Dermis microvascular lymphatic vessel endothelial cell (primary cell): ENCODE measurements at regions not wholly inside any gene's neighbourhood (a gene's known extent, or its start where the extent isn't known, plus 50 kb on each side); places are given as distances from the start of the nearest gene placed in this dataset.
A peak's percentile ranks its signal among the peaks of the same experiment; 100 is the strongest.
"Not testable (repeated sequence)": the region's sequence is repeated elsewhere in the genome, so short reads cannot be mapped to it uniquely, and the experiment has no call there.

Experiments used
- DNase-seq, 2 donors: peaks; one replicate each; pipeline versions ENCODE4 v3.0.0 to v3.0.0-alpha.2; 2010; ENCODE audit warnings: low read depth in 2 of 2

DNA sequence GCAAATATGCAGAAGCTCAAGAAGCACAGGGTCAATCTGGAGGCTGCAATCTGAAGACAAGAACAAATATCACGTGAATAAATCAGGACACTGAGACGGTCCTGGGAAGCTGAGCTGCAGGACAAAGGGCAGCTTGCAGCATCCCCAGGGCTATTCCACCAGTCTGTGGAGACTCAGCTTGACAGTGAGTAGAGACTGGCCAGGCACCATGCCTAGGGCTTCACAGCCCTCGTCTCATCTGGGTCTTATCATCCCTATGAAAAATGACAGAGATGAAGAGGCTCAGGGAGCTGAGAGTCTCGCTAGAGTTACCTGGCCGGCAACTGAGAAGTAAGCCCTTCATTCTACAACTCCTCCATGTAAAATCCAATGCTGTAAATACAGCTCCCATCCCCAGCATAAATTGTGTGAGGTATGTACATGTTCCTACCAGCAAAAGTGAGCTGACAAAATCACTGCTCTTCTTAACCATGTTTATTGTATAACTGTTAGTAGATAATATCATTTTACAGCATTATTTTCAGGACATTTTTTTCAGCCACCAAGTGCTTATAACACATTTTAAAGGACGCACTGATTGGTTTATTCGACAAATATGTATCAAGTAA is 186.6 kb upstream of the IGFBP3 start:
- no peak for DNase-seq

DNA sequence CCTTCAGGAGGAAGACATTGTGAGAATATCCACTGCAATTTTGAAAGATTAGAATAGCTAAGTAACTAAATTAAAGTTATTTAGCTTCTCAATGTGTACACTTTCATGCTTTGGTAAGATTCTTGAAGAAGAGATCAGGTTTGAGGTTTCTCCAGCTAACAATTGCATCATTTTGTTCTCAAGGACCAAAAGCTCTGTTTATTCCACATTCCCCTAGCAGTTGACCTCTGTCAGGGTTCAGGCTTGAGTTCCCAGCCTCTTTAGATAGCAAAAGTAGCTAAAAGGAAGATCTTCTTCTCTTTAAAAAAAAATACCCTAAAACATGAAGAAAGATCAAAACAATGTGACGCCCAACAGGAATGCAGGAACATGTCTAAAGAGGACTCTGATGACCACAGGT is 179.4 kb upstream of the IGFBP3 start:
- no peak for DNase-seq

DNA sequence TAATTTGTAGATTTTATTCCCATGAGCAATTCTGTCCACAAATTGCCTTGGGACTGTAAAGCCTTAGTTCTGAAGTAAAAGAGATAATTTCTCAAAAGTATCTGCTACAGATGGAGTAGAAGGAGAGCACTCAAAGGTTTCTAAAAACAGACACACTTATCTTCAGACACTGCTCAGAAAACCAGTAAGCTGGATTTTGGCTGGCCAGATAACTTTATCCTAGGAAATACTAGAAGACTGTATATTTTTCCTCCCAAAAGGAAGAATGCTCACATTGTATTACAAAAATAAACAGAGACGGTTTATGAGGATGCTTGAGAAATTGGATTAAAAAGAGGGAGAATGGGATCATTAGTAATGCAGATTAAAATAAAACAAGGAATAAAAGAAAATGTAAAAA is 178.0 kb upstream of the IGFBP3 start:
- no peak for DNase-seq

DNA sequence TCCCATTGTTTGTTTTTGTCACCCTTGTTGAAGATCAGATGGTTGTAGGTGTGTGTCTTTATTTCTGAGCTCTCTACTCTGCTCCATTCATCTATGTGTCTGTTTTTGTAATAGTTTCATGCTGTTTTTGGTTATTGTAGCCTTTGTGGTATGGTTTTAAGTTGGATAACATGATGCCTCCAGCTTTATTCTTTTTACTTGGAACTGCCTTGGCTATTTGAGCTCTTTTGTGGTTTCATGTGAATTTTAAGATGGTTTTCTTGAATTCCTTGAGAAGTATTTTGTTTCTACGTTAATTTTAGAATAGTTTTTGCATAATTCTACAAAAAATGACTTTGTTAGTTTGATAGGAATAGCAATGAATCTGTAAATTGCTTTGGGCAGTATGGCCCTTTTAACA is 170.0 kb upstream of the IGFBP3 start:
- no peak for DNase-seq

DNA sequence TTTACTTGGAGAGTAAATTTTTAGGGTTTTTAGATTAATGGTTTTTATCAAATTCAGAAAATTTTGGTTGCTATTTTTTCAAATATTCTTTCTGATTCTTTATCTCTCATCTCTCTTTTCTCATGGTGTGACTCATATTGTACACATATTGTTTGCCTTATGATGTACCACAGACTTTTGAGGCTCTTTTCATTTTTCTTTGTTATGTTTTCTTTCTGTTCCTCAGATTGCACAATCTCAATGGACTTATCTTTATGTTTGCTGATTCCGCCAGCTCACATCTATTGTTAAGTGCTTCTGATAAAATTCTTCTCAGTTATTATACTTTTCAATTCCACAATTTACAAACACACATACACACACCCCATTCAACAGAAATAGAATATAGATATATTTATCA is 168.2 kb upstream of the IGFBP3 start:
- no peak for DNase-seq

DNA sequence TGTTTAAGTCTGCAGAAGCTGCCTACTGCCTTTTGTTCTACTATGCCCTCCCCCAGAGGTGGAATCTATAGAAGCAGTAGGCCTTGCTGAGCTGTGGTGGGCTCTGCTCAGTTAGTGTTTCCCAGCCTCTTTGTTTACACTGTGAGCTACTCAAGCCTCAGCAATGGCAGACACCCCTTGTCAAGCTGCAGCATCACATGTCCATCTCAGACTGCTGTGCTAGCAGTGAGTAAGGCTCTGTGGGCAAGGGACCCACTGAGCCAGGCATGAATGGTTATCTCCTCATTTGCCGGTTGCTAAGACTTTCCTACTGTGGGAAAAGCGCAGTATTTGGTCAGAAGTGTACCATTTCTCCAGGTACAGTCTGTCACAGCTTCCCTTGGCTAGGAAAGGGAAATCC is 167.4 kb upstream of the IGFBP3 start:
- DNase-seq = not testable (repeated sequence)

DNA sequence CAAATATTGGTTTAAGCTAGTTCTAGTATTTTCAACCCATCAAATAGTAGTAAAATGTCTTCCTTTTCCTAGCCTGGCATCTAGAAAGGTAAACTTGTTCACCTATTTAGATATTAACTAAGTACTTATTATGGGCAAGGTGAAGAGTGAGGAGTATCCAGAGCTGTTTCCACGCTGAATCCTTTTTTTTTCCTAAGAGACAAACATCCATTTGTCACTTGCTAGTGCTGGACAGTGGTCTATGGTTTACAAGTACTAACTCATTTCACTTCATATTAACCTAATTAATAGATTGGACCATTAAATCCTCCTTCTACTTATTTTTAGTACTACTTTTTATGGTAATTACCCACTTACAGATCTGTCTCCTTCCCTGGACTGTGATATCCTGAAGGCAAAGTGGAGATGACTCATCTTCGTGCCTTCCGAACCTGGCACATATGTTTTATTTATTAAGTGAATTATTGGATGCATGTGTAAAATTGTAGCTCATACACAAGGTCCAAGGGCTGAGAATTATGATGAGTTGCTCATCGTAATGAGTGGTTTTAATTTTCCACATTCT is 159.6 kb upstream of the IGFBP3 start:
- DNase-seq = no peak

DNA sequence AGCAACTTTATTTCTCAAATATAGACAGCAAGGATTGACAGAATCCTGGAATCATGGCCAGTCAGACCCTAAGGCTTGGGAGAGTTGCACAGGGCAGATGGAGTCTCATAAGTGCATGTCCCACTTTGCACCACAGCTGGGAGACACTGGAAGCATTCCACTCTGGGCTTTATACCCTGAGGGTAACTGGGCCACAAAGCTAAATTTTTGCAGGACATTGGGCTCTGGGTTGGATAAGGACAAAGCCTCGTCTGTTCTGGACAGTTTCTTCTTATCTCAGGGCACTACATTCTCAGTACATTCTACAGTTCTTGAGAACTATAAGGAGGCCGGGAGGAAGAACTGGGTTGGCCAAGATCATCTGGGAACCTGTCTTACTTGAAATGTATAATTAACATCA is 158.3 kb upstream of the IGFBP3 start:
- DNase-seq = no peak

DNA sequence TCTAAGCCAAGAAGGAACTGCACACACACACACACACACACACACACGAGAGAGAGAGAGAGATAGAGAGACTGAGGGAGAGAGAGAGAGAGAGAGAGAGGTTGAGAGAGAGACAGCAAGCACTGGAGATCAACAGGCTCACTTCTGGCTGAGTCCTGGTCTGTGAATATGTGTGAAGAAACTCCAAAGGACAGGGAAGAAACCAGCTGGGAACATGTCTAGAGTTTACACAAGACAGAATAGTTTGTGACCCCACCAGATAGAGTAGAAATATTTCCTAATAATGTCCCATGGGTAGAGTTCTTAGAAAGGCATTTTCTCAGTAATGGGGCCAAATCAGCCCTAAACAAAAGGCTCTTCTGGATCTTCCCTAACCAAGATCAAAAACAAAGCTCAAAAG is 155.5 kb upstream of the IGFBP3 start:
- no peak for DNase-seq

DNA sequence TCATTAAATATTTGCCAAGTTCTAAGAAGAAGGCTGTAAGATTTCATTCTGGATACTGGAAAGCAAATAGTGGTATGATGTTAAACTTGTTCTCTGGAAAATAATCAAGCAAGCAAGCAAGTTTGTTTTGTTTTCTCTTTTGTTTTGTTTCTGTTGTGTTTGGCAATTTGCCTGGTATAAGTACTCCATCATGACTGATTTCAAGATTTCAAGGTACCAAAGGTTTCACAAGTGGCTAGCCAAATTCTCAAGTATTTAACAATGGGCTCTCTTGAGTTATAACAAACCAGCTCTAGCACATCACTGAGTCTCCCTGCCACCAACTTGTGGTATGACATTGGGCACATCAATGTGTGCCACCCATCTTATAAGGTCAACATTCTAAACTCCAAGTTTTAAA is 151.7 kb upstream of the IGFBP3 start:
- no peak for DNase-seq

DNA sequence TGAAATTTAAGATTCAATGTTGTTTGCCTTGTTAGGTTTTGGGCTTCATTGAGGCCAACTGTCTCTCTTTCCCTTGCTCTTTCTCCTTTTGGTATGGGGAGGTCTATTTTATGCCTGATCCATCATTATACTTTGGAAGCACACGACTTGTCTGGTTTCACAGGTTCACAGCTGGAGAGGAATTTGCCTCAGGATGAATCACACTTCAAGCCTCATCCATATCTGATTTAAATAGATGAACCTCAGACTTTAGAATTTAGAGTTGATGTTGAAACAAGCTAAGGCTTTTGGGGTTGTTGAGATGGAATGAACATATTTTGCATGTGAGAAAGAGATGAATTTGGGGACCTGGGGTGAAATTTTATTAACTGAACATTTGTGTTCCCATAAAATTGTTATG is 150.5 kb upstream of the IGFBP3 start:
- no peak for DNase-seq

DNA sequence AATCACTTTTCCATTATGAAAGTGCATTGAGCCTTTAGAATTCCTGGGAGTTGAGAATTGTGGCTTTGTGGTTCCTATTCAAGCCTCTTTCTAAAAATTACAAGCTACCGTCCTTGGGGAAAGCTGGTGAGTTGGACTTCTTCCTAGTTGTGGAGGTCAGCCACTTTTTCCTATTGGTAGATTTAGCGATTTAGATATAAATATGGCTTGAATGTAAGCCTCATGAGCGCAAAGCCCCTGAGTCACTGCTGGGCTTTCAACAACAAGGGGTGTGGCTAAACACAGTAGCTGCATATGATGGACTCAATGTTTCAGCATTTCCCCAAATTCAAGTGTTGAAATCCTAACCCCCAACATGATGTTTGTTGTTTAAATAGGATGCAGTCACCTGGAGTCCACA is 150.0 kb upstream of the IGFBP3 start:
- no peak for DNase-seq

DNA sequence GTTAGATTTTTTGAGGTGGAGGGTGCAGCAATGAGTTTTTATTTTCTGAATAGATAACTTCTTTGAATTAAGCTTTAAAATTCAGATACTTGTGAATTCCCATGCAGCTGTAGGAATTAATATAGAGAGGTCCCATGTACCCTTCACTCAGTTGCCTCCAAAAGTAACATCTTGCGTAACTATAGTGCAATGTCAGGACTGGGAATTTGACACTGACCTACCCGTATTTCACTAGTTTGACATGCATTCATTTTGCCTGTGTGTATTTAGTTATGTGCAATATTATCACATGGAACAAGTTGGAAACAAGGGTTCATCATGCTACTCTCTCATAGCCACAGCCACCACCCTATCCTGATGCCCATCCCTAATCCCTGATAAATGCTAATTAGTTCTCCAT is 147.1 kb upstream of the IGFBP3 start:
- DNase-seq = no peak

DNA sequence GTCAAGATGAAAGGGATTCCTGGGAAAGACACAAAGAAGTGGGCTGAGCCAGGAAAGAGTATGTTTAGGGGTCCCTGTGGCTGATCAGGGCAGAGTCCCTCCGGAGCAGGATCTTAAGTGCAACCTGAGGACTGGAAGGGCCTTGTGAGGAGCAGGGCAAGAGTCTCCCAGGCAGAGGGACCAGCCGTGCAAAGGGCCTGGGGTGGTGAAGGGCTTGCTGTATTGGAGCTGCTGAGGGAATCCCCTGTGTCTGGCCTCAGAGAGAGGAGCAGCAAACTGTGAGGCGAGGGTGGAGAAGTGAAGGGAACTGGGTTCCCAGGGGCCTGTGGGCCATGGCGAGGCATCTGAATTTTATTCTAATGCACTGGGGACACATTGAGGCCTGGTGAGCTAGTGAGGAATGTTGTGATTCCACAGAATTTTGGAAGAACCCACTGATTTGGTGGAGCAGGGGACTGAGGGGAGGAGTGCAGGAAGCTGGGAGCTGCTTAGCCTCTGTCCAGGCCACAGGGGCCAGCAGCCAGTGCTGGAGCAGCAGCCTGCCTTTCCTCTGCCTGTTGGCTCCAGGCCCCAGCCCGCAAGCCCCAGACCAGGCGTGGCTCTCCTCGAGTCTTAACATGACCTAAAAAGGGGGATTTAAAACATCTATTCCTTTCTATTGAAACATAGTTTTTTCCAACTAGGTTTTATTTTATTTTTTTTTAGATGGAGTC is 138.4 kb upstream of the IGFBP3 start:
- DNase-seq = no peak

DNA sequence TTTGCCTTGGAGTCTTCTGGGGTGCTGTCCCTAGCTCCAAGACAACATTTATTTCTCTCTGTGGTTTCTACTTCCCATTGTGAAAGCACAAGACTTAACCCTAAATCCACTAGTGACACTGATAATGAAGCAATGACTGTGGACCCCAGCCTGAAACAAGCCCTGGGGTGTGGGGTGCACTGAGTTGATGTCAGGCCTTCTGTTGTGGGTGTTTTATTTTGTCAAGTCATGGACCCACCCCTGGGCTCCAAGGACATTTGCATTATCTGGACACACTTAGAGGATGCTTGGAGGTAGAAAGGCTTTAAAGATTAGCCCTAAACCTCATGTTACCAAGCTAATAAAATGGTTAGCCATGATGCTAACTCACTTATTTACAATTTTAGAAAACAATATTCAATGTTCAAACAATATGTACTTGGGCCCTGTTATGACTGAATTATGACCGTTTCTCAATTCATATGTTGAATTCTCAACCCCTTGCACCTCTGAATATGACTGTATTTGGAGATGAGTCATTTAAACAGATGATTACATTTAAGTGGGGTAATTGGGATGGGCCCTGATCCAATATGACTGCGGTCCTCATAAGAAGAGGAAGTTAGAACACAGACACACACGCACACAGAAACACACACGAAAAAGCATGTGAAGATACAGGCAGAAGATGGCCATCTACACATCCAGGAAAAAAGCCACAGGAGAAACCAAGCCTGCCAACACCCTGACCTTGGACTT is 137.2 kb upstream of the IGFBP3 start:
- no peak for DNase-seq

DNA sequence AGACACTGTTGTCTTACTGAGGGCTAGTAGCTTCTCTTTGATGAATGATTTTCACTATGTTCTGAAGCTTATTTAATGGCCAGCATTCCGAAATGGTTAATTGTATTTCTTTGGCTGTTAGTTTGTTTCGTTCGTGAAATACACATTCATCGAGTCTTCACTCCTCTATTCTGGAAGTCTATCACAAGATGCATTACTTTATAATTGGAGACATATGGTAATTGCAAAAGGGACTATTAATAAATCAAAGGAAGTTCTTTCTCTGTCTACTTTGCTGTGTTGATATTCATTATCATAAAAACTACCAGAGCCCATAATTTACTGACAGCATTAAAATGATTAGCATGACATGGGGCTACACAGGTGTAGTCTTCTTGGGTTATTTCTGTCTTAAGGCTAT is 133.8 kb upstream of the IGFBP3 start:
- no peak for DNase-seq

DNA sequence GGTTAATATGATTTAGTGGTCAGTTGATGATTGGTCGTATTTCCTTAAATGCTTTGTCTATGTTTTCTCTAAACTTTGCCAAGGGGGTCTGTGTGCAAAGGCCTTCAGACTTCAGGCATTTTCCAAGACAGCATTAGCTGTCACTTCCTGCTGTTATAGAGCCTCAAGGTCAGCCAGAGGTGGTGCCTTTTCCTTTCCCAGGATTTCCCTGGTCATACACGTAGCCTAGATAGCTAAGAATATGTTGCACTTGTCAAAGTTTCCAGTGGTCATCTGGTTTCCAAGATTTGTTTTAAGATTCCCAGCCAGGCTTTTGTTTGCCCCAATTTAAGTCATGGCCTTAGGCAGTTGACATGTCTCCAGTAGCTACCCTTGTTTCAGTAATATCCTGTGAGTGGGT is 133.2 kb upstream of the IGFBP3 start:
- peak in 1 of 2 donors; percentile 62 for DNase-seq

DNA sequence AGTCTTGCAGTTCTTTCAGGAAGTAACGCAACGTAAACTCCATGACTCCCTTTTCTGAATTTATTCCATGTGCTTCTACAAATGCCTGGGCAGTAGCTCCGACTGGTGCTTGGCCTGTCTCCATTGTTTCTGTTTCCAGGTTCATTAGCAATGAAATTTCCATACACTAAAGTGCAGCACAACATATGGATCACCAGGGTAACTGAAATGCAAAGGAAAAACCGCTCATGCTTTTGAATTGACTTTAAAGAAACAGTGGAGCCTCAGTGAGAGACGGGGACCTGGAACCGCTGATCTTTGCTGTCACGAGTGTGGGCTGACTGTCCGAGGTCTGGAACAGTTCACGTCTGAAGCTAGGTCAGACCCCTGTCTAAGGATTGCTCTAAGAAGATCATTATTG is 126.5 kb upstream of the IGFBP3 start:
- no peak for DNase-seq

DNA sequence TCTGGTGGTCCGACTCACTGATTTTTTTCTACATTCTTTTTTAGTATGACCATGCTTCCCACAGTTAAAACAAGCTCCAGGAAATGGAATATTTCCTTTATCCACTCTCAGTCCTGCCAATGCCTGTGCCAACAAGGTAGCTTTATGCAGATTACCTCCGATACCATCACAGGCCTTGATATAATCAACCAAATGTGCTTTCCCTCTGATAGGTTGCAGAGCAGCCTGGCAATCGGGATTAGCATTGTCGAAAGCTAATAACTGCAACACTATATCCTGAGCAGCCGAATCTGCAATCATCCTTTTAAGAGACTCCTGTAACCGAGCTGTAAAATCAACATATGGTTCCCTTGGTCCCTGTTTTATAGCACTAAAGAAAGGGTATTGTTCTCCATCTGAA is 122.3 kb upstream of the IGFBP3 start:
- not testable (repeated sequence) for DNase-seq

DNA sequence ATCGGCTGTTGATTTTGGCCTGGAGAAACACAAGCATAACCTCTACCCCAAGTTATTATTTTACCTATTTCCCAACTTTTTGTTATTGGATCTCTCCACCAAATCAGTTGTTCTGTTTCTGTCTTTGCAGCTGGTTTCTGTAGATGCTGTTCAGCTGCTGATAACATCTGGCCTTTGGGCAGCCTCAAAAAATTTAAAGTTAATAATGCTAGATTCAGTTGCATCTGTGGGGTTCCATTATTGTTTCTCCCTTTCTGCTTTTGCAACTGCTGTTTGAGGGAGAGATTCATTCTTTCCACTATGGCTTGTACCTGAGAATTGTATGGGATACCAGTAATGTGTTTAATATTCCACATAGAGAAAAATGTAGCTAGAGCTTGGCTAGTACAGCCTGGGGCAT is 118.7 kb upstream of the IGFBP3 start:
- DNase-seq = not testable (repeated sequence)

DNA sequence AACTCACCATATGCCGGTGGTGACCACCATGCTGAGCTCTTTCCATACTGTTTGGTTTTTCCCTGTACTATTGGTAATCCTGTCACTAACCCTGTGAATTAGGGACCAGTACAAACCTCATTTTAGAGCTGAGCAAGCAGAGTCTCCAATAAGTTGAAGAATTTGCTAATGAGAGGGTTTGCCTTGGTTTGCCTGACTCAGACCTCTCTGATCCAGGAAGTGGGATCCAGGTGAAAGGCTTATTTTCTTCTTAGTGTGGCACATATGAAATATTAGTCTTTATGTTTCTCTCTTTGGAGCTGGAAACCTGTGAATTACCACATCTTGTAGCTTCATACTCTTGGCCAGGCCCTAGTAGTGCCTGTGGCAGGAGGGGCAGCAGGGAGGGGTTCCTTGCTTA is 114.1 kb upstream of the IGFBP3 start:
- no peak for DNase-seq

DNA sequence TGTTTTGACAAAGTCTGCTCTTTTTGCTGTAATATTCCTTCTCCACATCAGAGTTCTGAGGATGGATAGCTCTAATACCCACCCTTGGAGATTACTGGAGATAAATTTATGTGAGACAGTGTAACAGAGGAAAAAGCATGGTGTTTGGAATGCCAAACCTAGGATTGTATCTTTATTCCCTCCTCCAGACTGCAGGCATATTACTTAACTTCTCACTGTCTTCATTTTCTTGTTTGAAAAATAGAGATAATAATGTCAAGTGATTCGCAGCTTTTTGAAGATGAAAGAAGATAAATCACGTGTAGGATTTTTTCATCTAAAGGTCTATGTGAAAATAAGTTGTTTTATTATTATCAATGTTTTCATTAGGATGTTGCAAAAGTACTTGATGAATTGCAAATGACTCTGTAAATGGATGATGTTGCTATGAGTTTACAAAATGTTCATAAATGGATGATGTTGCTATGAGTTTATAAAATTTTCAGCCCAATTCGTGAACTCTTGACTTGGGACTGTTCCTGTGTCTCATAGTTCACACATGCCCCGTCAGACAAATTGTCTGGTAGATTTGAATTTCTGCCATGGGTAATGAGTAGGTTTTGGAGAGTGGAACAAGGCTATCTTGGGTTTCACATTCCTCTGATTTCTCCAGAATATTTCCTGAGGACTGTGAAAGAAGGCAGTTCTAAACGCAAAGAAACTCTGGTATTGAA is 113.1 kb upstream of the IGFBP3 start:
- no peak for DNase-seq
